Stomach (tissue), 8 donors: ENCODE measurements at regions not wholly inside any gene's neighbourhood (a gene's known extent, or its start where the extent isn't known, plus 50 kb on each side); places are given as distances from the start of the nearest gene placed in this dataset.

Experiments used
- DNase-seq, 2 donors: peaks; one replicate each; pipeline versions ENCODE4 v3.0.0 to v3.0.0-alpha.2; 2013 to 2019
- H3K27ac ChIP-seq, 5 donors: fragments of 200-600 bp in 4 of 5; sonication (generic) in 4 of 5; one replicate each; pipeline ENCODE4 v1.5.1; 2013 to 2019; ENCODE audit warnings: mild to moderate bottlenecking in 1 of 5, moderate library complexity in 1 of 5
- H3K27me3 ChIP-seq, 3 donors: fragments of 200-600 bp; sonication (generic); one replicate each; pipeline ENCODE4 v1.5.1; 2017 to 2019; ENCODE audit warnings: mixed run types in 1 of 3
- H3K36me3 ChIP-seq, 4 donors: fragments of 200-600 bp; sonication (generic); 1 replicate in 3 of 4; 2 replicates in 1 of 4; pipeline ENCODE4 v1.5.1; 2016 to 2019
- H3K4me1 ChIP-seq, 4 donors: fragments of 200-600 bp; sonication (generic); one replicate each; pipeline ENCODE4 v1.5.1; 2016 to 2019
- H3K4me3 ChIP-seq, 4 donors: fragments of 200-600 bp; sonication (generic) in 3 of 4; one replicate each; pipeline ENCODE4 v1.5.1; 2016 to 2019; ENCODE audit warnings: mild to moderate bottlenecking in 1 of 4
- H3K9me3 ChIP-seq, 4 donors: fragments of 200-600 bp; sonication (generic); one replicate each; pipeline ENCODE4 v1.5.1; 2016 to 2019
- CTCF ChIP-seq, 7 experiments: fragments of 450-650 bp in 4 of 7; fragments of 200-600 bp in 3 of 7; sonication (generic) in 3 of 7; IDR thresholded peaks; one replicate each; pipeline ENCODE4 v1.5.1; 2016 to 2019; ENCODE audit warnings: antibody characterized with exemption in 7 of 7, control low read depth in 2 of 7, mild to moderate bottlenecking in 1 of 7
- EP300 ChIP-seq: sonication (generic); formaldehyde crosslinking; IDR thresholded peaks from one replicate; pipeline ENCODE4 v1.6.1; 2017; ENCODE audit warnings: antibody characterized with exemption
- POLR2A ChIP-seq, 4 donors: fragments of 450-650 bp; IDR thresholded peaks; one replicate each; pipeline ENCODE4 v1.6.1; 2016; ENCODE audit warnings: antibody characterized with exemption in 4 of 4, control low read depth in 2 of 4, mild to moderate bottlenecking in 1 of 4, moderate library complexity in 1 of 4
- POLR2AphosphoS5 ChIP-seq, 3 donors: sonication (generic); formaldehyde crosslinking; IDR thresholded peaks; one replicate each; pipeline ENCODE4 v1.6.1; 2016; ENCODE audit warnings: antibody characterized with exemption in 3 of 3
- WGBS, 5 donors: extraction: QIAGEN DNeasy Blood & Tissue Kit in 3 of 5; methylation state at CpG; one replicate each; pipeline versions ENCODE4 v1.1.5 to v1.1.7; 2013 to 2018; 5-methylcytosine and 5-hydroxymethylcytosine counted together
- intact Hi-C: fragments of 100-400 bp; cut with DNase I; formaldehyde crosslinking; loops from one replicate; pipeline ENCODE4 v1.15.1; 2023; ENCODE audit warnings: low total_unique reads
- donor health status: healthy with polysubstance abuse.
- donor health status: Bipolar disorder and iron deficiency.
- donor health status: healthy.

GRCh38 chr6:12596731-12597130, 119.8 kb upstream of the PHACTR1 start:
- Histone ChIP-seq H3K4me1 (peaks cover 0 to 9% (median 4%) of the 10 kb centered on the region in 4 donors), H3K9me3 (no peaks in the 10 kb centered on the region), H3K36me3 (no peaks in the 10 kb centered on the region), H3K4me3 (no peak overlapping the region), H3K27ac (no peak overlapping the region), H3K27me3 (no peaks in the 10 kb centered on the region)
- 49 to 65% (median 61%) methylated on average over 2 of the region's 2 CpGs for WGBS, 5 donors
- no peak for DNase-seq
- intact Hi-C loops = no loop called here
- TF ChIP-seq POLR2A (IDR thresholded peaks at IDR 0.05) (no peak), POLR2AphosphoS5 (IDR thresholded peaks at IDR 0.05) (no peak), CTCF (IDR thresholded peaks at IDR 0.05) (no peak), EP300 (no peak)

- Histone ChIP-seq H3K4me1 (peaks cover 0 to 8% (median 7%) of the 10 kb centered on the region in 4 donors), H3K36me3 (no peaks in the 10 kb centered on the region), H3K27me3 (no peaks in the 10 kb centered on the region), H3K4me3 (no peak overlapping the region), H3K9me3 (no peaks in the 10 kb centered on the region), H3K27ac (no peak overlapping the region)
- no peak for DNase-seq
- intact Hi-C loops = no loop called here
- TF ChIP-seq POLR2A (IDR thresholded peaks at IDR 0.05) (no peak), CTCF (IDR thresholded peaks at IDR 0.05) (no peak), POLR2AphosphoS5 (IDR thresholded peaks at IDR 0.05) (no peak), EP300 (no peak)
- WGBS, 5 donors = 36 to 72% (median 41%) methylated on average over 2 of the region's 2 CpGs
Measured at GRCh38 chr6:12598919-12599318, 117.6 kb upstream of the PHACTR1 start.

GRCh38 chr6:12601881-12602280, 114.7 kb upstream of the PHACTR1 start:
- intact Hi-C loops = loop anchor here (10.0 kb wide), 1 partner anchor 947 kb away; no protein-coding TSS in a partner anchor
- H3K27ac ChIP-seq = no peak overlapping the region

GRCh38 chr6:12602342-12602741, 114.2 kb upstream of the PHACTR1 start:
- no peak overlapping the region for H3K27ac ChIP-seq
- peaks cover 0 to 7% (median 0%) of the 10 kb centered on the region in 4 donors for H3K4me1 ChIP-seq
- TF ChIP-seq CTCF (IDR thresholded peaks at IDR 0.05) = no peak
- no peak for TF ChIP-seq EP300
- no peak for TF ChIP-seq POLR2A (IDR thresholded peaks at IDR 0.05)
- TF ChIP-seq POLR2AphosphoS5 (IDR thresholded peaks at IDR 0.05) = no peak
- H3K4me3 ChIP-seq = no peak overlapping the region
- H3K36me3 ChIP-seq = no peaks in the 10 kb centered on the region
- intact Hi-C loops = loop anchor here (10.0 kb wide), 1 partner anchor 948 kb away; no protein-coding TSS in a partner anchor
- H3K9me3 ChIP-seq = no peaks in the 10 kb centered on the region
- peaks cover 0 to 9% (median 0%) of the 10 kb centered on the region in 3 donors for H3K27me3 ChIP-seq
- no peak for DNase-seq
- 81 to 92% (median 88%) methylated on average over 3 of the region's 3 CpGs for WGBS, 5 donors

More at GRCh38 chr6:12601881-12602280, 114.7 kb upstream of the PHACTR1 start:
- Histone ChIP-seq H3K9me3 (no peaks in the 10 kb centered on the region), H3K27me3 (peaks cover 0 to 4% (median 0%) of the 10 kb centered on the region in 3 donors), H3K4me3 (no peak overlapping the region), H3K36me3 (no peaks in the 10 kb centered on the region), H3K4me1 (peaks cover 0 to 7% (median under 1%) of the 10 kb centered on the region in 4 donors)
- no peak for TF ChIP-seq POLR2AphosphoS5 (IDR thresholded peaks at IDR 0.05)
- TF ChIP-seq CTCF (IDR thresholded peaks at IDR 0.05) = no peak
- TF ChIP-seq EP300 = no peak
- no peak for TF ChIP-seq POLR2A (IDR thresholded peaks at IDR 0.05)
- peak in 1 of 2 donors; percentile 16 for DNase-seq
- 70 to 75% (median 73%) methylated on average over 3 of the region's 3 CpGs for WGBS, 5 donors
